Nephron (organoid): ENCODE measurements at regions not wholly inside any gene's neighbourhood (a gene's known extent, or its start where the extent isn't known, plus 50 kb on each side); places are given as distances from the start of the nearest gene placed in this dataset.

Experiments
- H3K27ac Mint-ChIP-seq, 3 experiments: 2 replicates each; pipeline ENCODE4 v1.8.0; 2020; ENCODE audit warnings: mixed read lengths in 3 of 3, mild to moderate bottlenecking in 2 of 3, moderate library complexity in 1 of 3
- H3K27me3 Mint-ChIP-seq: 2 replicates; pipeline ENCODE4 v1.8.0; 2021; ENCODE audit warnings: low read depth, mild to moderate bottlenecking, moderate library complexity, mixed read lengths
- H3K36me3 Mint-ChIP-seq: 2 replicates; pipeline ENCODE4 v1.8.0; 2020; ENCODE audit warnings: low read depth, mixed read lengths
- H3K4me1 Mint-ChIP-seq: 2 replicates; pipeline ENCODE4 v1.8.0; 2020; ENCODE audit warnings: mixed read lengths
- H3K4me3 Mint-ChIP-seq, 3 experiments: 2 replicates each; pipeline ENCODE4 v1.8.0; 2020; ENCODE audit warnings: mild to moderate bottlenecking in 3 of 3, mixed read lengths in 3 of 3, moderate library complexity in 2 of 3
- H3K9me3 Mint-ChIP-seq: 2 replicates; pipeline ENCODE4 v1.8.0; 2020; ENCODE audit warnings: mixed read lengths
- TF ChIP-seq, protein P1 (sequence below), 3 experiments: fragments of 200-600 bp; sonication (generic); IDR thresholded peaks; one replicate each; pipeline ENCODE4 v1.5.0; 2021; ENCODE audit warnings: antibody characterized with exemption in 3 of 3; ENCODE audit not compliant: unreplicated experiment in 3 of 3

DNA sequence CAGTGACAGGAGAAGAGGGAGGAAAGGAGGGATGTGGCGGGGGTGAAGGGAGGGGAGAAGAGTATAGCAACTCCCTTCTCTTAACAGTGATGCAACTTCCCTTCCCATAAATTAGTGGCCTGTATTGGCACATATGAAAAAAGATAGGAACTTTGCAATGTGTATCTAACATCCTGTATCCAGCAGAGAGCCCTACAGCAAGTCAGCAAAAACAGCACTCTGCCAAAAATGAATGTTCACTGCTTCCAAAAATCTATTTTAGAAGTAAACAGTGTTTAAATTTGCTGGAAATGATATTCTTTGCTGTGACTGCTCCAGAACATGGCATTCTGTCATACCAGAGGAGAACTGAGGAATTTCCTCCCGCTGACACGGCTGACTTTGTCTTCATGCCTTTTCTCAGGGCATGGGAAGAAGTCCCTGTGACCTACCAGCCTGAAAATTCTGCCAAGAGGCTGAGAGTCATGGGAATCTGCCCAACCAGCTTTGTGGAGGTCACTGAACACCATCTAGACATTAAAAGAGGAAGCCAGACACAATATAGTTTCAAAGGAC, 343.4 kb upstream of the RASGEF1B start:
- H3K27me3 Mint-ChIP-seq, result peaks cover 11% of the 10 kb centered on the region
- peaks cover 14% of the 10 kb centered on the region for H3K4me1 Mint-ChIP-seq
- TF ChIP-seq, protein P1, sequence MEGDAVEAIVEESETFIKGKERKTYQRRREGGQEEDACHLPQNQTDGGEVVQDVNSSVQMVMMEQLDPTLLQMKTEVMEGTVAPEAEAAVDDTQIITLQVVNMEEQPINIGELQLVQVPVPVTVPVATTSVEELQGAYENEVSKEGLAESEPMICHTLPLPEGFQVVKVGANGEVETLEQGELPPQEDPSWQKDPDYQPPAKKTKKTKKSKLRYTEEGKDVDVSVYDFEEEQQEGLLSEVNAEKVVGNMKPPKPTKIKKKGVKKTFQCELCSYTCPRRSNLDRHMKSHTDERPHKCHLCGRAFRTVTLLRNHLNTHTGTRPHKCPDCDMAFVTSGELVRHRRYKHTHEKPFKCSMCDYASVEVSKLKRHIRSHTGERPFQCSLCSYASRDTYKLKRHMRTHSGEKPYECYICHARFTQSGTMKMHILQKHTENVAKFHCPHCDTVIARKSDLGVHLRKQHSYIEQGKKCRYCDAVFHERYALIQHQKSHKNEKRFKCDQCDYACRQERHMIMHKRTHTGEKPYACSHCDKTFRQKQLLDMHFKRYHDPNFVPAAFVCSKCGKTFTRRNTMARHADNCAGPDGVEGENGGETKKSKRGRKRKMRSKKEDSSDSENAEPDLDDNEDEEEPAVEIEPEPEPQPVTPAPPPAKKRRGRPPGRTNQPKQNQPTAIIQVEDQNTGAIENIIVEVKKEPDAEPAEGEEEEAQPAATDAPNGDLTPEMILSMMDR (IDR thresholded peaks at IDR 0.05; ENCODE audit: unreplicated experiment in 3 of 3), result no peak
- no peaks in the 10 kb centered on the region for H3K36me3 Mint-ChIP-seq
- H3K4me3 Mint-ChIP-seq, result no peak overlapping the region
- H3K9me3 Mint-ChIP-seq, result peaks cover 3% of the 10 kb centered on the region
- H3K27ac Mint-ChIP-seq, result peak overlapping the region in 2 of 3 experiments; percentile 52 to 75

DNA sequence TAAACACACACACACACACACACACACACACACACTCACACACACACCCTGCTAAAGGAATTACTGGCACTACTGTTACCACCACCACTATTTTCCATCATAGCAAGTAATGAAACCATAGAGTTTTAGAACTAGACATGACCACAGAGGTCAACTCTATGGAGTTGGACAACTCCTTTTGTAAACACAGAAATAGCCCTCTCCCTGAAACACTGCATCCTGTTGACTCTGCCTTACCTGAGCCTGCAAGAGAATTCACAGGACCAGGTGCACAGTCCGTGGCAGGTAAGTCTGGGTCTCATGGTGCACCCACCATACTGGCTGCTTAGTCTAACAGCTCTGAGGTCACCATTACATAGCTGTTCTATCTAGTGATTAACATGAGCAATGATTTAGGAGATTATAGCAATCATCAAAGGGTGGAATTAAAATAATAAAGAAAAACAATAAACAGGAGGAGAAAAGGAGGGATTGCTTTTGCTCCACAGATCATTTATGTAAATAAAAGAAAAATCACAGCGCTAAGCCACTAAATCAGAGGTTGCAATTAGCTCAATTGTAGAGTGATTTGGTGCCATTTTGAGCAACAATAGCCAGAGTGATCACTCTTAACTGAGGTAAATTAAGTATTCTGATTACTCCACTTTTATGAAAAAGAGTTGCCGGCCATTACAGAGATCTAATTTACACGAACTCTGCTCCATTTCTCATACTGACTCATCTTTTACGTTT, 340.0 kb upstream of the RASGEF1B start:
- TF ChIP-seq, protein P1 (IDR thresholded peaks at IDR 0.05; ENCODE audit: unreplicated experiment in 3 of 3), result no peak
- peaks cover 23% of the 10 kb centered on the region for H3K4me1 Mint-ChIP-seq
- no peak overlapping the region for H3K27ac Mint-ChIP-seq
- H3K4me3 Mint-ChIP-seq, result no peak overlapping the region
- H3K9me3 Mint-ChIP-seq, result no peaks in the 10 kb centered on the region
- peaks cover 15% of the 10 kb centered on the region for H3K27me3 Mint-ChIP-seq
- H3K36me3 Mint-ChIP-seq, result no peaks in the 10 kb centered on the region

DNA sequence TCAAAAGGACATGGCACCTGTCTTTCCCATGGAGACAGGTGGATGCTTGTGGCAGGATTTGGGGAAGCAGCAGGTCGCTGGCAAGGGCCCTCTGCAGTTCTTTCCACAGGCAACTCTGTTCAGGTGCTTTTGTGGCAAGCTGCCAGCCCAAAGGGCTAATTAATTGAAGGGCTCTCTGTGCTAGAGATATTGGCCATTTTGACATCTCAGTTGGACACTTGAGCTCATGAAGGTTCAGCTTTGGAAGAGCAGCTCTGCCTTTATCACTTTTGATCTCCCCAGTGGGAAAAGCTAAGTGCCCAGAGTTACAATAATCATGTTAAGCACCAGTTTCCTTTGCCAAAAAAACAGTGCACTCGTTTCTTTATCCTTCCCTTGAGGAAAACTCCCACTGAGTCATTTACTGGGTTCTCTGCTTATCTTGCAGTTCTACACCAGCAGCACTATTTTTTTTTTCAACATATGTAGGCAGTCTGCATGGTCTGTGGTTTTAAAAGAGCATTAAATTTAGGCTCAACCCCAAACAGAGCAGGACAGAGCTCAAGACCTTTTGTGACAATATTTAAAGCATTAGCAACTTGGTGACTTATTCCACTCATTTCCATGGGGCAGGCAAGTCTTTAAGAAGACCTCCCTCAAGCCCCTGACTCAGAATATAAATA, 336.4 kb upstream of the RASGEF1B start:
- TF ChIP-seq, protein P1 (IDR thresholded peaks at IDR 0.05; ENCODE audit: unreplicated experiment in 3 of 3), result no peak
- peaks cover 30% of the 10 kb centered on the region for H3K27me3 Mint-ChIP-seq
- H3K9me3 Mint-ChIP-seq, result no peaks in the 10 kb centered on the region
- H3K4me1 Mint-ChIP-seq, result peaks cover 9% of the 10 kb centered on the region
- no peaks in the 10 kb centered on the region for H3K36me3 Mint-ChIP-seq
- no peak overlapping the region for H3K4me3 Mint-ChIP-seq
- H3K27ac Mint-ChIP-seq, result no peak overlapping the region

DNA sequence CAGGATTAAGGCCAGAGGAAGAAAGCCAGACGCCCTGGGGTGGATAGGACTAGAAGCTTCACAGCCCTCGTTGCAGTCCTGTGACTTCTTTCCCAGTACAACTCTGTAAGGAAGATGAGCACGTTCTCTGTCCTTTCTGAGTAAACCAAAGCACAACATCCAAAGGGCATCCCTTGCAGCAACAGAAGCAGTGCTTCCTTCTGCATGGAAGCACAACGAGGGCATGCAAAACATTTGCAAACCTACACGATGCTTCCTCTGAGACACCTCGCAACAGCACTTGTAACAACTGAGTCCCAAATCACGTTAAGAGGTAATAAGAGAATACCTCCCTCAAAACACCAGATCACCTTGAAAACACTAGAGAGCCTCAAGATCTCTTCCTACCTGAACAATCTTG, 335.7 kb upstream of the RASGEF1B start:
- Mint-ChIP-seq H3K4me1 (peaks cover 9% of the 10 kb centered on the region), H3K27me3 (peaks cover 30% of the 10 kb centered on the region), H3K36me3 (no peaks in the 10 kb centered on the region), H3K27ac (no peak overlapping the region), H3K9me3 (no peaks in the 10 kb centered on the region), H3K4me3 (no peak overlapping the region)
- TF ChIP-seq, protein P1 (IDR thresholded peaks at IDR 0.05; ENCODE audit: unreplicated experiment in 3 of 3), result no peak

DNA sequence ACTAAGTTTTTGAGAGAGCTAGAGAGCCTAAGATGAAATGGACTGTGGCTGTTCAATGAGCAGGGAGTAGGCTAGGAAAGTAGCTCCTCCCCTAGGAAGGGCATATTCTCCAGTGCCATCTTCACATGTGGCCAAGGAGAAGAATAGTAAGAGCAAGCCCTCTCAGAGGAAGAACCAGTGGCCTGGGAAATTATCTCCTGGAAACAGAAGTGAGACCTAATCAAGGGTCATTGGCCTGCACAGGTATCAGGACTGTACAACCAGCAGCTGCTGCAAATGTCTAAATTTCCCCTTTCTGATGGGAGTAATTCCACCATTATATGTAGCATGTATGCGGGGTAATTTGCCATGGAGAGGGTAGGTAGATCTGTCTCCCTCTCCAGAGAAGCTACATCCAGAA, 334.8 kb upstream of the RASGEF1B start:
- Mint-ChIP-seq H3K27me3 (peaks cover 36% of the 10 kb centered on the region), H3K4me1 (peaks cover 17% of the 10 kb centered on the region), H3K36me3 (no peaks in the 10 kb centered on the region), H3K27ac (no peak overlapping the region), H3K9me3 (peaks cover 3% of the 10 kb centered on the region), H3K4me3 (no peak overlapping the region)
- TF ChIP-seq, protein P1 (IDR thresholded peaks at IDR 0.05; ENCODE audit: unreplicated experiment in 3 of 3), result no peak
